ENCODE measurements at regions not wholly inside any gene's neighbourhood (a gene's known extent, or its start where the extent isn't known, plus 50 kb on each side); places are given as distances from the start of the nearest gene placed in this dataset.

GRCh38 chr3:194976874-194977273 lies 291.2 kb downstream of the FAM43A start:
- Histone ChIP-seq H3K27ac (ENCODE audit: low read depth, low read length) (no peak overlapping the region), H3K9ac (ENCODE audit: low read length) (no peak overlapping the region), H3K4me3 (ENCODE audit: low read depth in 1 of 2, low read length in 2 of 2) (no peak overlapping the region), H3K27me3 (ENCODE audit: control insufficient read depth in 1 of 2, insufficient read depth in 2 of 2, low read length in 2 of 2) (no peaks in the 10 kb centered on the region), H3K36me3 (ENCODE audit: insufficient read depth, low read length) (no peaks in the 10 kb centered on the region), H3K9me3 (ENCODE audit: low read length) (no peaks in the 10 kb centered on the region), H3K4me1 (ENCODE audit: insufficient read depth, low read length) (no peaks in the 10 kb centered on the region)

GRCh38 chr3:194977356-194977755 lies 291.7 kb downstream of the FAM43A start:
- Histone ChIP-seq H3K27ac (ENCODE audit: low read depth, low read length) (no peak overlapping the region), H3K27me3 (ENCODE audit: control insufficient read depth in 1 of 2, insufficient read depth in 2 of 2, low read length in 2 of 2) (no peaks in the 10 kb centered on the region), H3K9me3 (ENCODE audit: low read length) (no peaks in the 10 kb centered on the region), H3K36me3 (ENCODE audit: insufficient read depth, low read length) (no peaks in the 10 kb centered on the region), H3K4me3 (ENCODE audit: low read depth in 1 of 2, low read length in 2 of 2) (no peak overlapping the region), H3K4me1 (ENCODE audit: insufficient read depth, low read length) (no peaks in the 10 kb centered on the region), H3K9ac (ENCODE audit: low read length) (no peak overlapping the region)

DNA sequence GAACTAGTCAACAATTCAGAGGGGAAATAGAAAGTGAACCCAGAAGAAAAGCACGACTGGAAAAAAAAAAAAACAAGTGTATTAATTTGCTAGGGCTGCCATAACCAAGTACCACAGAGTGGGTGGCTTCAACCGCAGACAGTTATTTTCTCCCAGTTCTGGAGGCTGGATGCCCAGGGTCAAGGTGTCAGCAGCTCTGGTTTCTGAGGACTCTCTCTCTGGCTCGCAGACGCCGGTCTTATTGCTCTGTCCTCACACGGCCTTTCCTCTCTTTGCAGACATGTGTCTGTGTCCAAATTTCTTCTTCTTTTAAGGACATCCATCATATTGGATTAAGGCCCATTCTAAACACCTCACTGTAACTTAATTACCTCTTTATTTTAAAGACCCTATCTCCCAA lies 291.8 kb downstream of the XXYLT1 start:
- Histone ChIP-seq H3K36me3 (ENCODE audit: insufficient read depth, low read length) (no peaks in the 10 kb centered on the region), H3K27ac (ENCODE audit: low read depth, low read length) (no peak overlapping the region), H3K4me1 (ENCODE audit: insufficient read depth, low read length) (no peaks in the 10 kb centered on the region), H3K27me3 (ENCODE audit: control insufficient read depth in 1 of 2, insufficient read depth in 2 of 2, low read length in 2 of 2) (no peaks in the 10 kb centered on the region), H3K9me3 (ENCODE audit: low read length) (no peaks in the 10 kb centered on the region), H3K4me3 (ENCODE audit: low read depth in 1 of 2, low read length in 2 of 2) (no peak overlapping the region), H3K9ac (ENCODE audit: low read length) (no peak overlapping the region)

- no peaks in the 10 kb centered on the region for H3K36me3 ChIP-seq (ENCODE audit: insufficient read depth, low read length)
- no peaks in the 10 kb centered on the region for H3K9me3 ChIP-seq (ENCODE audit: low read length)
- no peaks in the 10 kb centered on the region for H3K27me3 ChIP-seq (ENCODE audit: control insufficient read depth in 1 of 2, insufficient read depth in 2 of 2, low read length in 2 of 2)
- no peak overlapping the region for H3K4me3 ChIP-seq (ENCODE audit: low read depth in 1 of 2, low read length in 2 of 2)
- H3K9ac ChIP-seq (ENCODE audit: low read length): no peak overlapping the region
- peaks cover 10% of the 10 kb centered on the region for H3K4me1 ChIP-seq (ENCODE audit: insufficient read depth, low read length)
- H3K27ac ChIP-seq (ENCODE audit: low read depth, low read length): no peak overlapping the region
Measured at GRCh38 chr3:194982472-194982871, 288.5 kb downstream of the XXYLT1 start.

- H3K27ac ChIP-seq (ENCODE audit: low read depth, low read length): no peak overlapping the region
- no peaks in the 10 kb centered on the region for H3K9me3 ChIP-seq (ENCODE audit: low read length)
- H3K27me3 ChIP-seq (ENCODE audit: control insufficient read depth in 1 of 2, insufficient read depth in 2 of 2, low read length in 2 of 2): no peaks in the 10 kb centered on the region
- no peaks in the 10 kb centered on the region for H3K36me3 ChIP-seq (ENCODE audit: insufficient read depth, low read length)
- H3K4me3 ChIP-seq (ENCODE audit: low read depth in 1 of 2, low read length in 2 of 2): no peak overlapping the region
- no peak overlapping the region for H3K9ac ChIP-seq (ENCODE audit: low read length)
- peaks cover 10% of the 10 kb centered on the region for H3K4me1 ChIP-seq (ENCODE audit: insufficient read depth, low read length)
Measured at GRCh38 chr3:194983121-194983520, 287.8 kb downstream of the XXYLT1 start.

GRCh38 chr3:194983620-194984019 lies 287.3 kb downstream of the XXYLT1 start:
- Histone ChIP-seq H3K9ac (ENCODE audit: low read length) (no peak overlapping the region), H3K4me1 (ENCODE audit: insufficient read depth, low read length) (peaks cover 10% of the 10 kb centered on the region), H3K27ac (ENCODE audit: low read depth, low read length) (no peak overlapping the region), H3K36me3 (ENCODE audit: insufficient read depth, low read length) (no peaks in the 10 kb centered on the region), H3K4me3 (ENCODE audit: low read depth in 1 of 2, low read length in 2 of 2) (no peak overlapping the region), H3K9me3 (ENCODE audit: low read length) (no peaks in the 10 kb centered on the region), H3K27me3 (ENCODE audit: control insufficient read depth in 1 of 2, insufficient read depth in 2 of 2, low read length in 2 of 2) (no peaks in the 10 kb centered on the region)

- H3K36me3 ChIP-seq (ENCODE audit: insufficient read depth, low read length): no peaks in the 10 kb centered on the region
- no peaks in the 10 kb centered on the region for H3K27me3 ChIP-seq (ENCODE audit: control insufficient read depth in 1 of 2, insufficient read depth in 2 of 2, low read length in 2 of 2)
- H3K4me3 ChIP-seq (ENCODE audit: low read depth in 1 of 2, low read length in 2 of 2): no peak overlapping the region
- H3K9me3 ChIP-seq (ENCODE audit: low read length): no peaks in the 10 kb centered on the region
- no peak overlapping the region for H3K9ac ChIP-seq (ENCODE audit: low read length)
- no peak overlapping the region for H3K27ac ChIP-seq (ENCODE audit: low read depth, low read length)
- peaks cover 10% of the 10 kb centered on the region for H3K4me1 ChIP-seq (ENCODE audit: insufficient read depth, low read length)
Measured at GRCh38 chr3:194984066-194984465, 286.9 kb downstream of the XXYLT1 start.

GRCh38 chr3:194984622-194985021 lies 286.3 kb downstream of the XXYLT1 start:
- peaks cover 10% of the 10 kb centered on the region for H3K4me1 ChIP-seq (ENCODE audit: insufficient read depth, low read length)
- no peaks in the 10 kb centered on the region for H3K9me3 ChIP-seq (ENCODE audit: low read length)
- H3K4me3 ChIP-seq (ENCODE audit: low read depth in 1 of 2, low read length in 2 of 2): peak overlapping the region; percentile 25 to 54
- H3K36me3 ChIP-seq (ENCODE audit: insufficient read depth, low read length): no peaks in the 10 kb centered on the region
- no peaks in the 10 kb centered on the region for H3K27me3 ChIP-seq (ENCODE audit: control insufficient read depth in 1 of 2, insufficient read depth in 2 of 2, low read length in 2 of 2)
- H3K27ac ChIP-seq (ENCODE audit: low read depth, low read length): no peak overlapping the region
- H3K9ac ChIP-seq (ENCODE audit: low read length): no peak overlapping the region

GRCh38 chr3:194985031-194985578 lies 285.9 kb downstream of the XXYLT1 start:
- no peak overlapping the region for H3K9ac ChIP-seq (ENCODE audit: low read length)
- peaks cover 10% of the 10 kb centered on the region for H3K4me1 ChIP-seq (ENCODE audit: insufficient read depth, low read length)
- H3K9me3 ChIP-seq (ENCODE audit: low read length): no peaks in the 10 kb centered on the region
- H3K27ac ChIP-seq (ENCODE audit: low read depth, low read length): no peak overlapping the region
- no peaks in the 10 kb centered on the region for H3K36me3 ChIP-seq (ENCODE audit: insufficient read depth, low read length)
- no peaks in the 10 kb centered on the region for H3K27me3 ChIP-seq (ENCODE audit: control insufficient read depth in 1 of 2, insufficient read depth in 2 of 2, low read length in 2 of 2)
- H3K4me3 ChIP-seq (ENCODE audit: low read depth in 1 of 2, low read length in 2 of 2): peak overlapping the region; percentile 25 to 54

- no peaks in the 10 kb centered on the region for H3K9me3 ChIP-seq (ENCODE audit: low read length)
- no peak overlapping the region for H3K9ac ChIP-seq (ENCODE audit: low read length)
- H3K27ac ChIP-seq (ENCODE audit: low read depth, low read length): no peak overlapping the region
- no peaks in the 10 kb centered on the region for H3K27me3 ChIP-seq (ENCODE audit: control insufficient read depth in 1 of 2, insufficient read depth in 2 of 2, low read length in 2 of 2)
- no peak overlapping the region for H3K4me3 ChIP-seq (ENCODE audit: low read depth in 1 of 2, low read length in 2 of 2)
- peaks cover 10% of the 10 kb centered on the region for H3K4me1 ChIP-seq (ENCODE audit: insufficient read depth, low read length)
- H3K36me3 ChIP-seq (ENCODE audit: insufficient read depth, low read length): no peaks in the 10 kb centered on the region
Measured at GRCh38 chr3:194986208-194987043, 284.5 kb downstream of the XXYLT1 start.

DNA sequence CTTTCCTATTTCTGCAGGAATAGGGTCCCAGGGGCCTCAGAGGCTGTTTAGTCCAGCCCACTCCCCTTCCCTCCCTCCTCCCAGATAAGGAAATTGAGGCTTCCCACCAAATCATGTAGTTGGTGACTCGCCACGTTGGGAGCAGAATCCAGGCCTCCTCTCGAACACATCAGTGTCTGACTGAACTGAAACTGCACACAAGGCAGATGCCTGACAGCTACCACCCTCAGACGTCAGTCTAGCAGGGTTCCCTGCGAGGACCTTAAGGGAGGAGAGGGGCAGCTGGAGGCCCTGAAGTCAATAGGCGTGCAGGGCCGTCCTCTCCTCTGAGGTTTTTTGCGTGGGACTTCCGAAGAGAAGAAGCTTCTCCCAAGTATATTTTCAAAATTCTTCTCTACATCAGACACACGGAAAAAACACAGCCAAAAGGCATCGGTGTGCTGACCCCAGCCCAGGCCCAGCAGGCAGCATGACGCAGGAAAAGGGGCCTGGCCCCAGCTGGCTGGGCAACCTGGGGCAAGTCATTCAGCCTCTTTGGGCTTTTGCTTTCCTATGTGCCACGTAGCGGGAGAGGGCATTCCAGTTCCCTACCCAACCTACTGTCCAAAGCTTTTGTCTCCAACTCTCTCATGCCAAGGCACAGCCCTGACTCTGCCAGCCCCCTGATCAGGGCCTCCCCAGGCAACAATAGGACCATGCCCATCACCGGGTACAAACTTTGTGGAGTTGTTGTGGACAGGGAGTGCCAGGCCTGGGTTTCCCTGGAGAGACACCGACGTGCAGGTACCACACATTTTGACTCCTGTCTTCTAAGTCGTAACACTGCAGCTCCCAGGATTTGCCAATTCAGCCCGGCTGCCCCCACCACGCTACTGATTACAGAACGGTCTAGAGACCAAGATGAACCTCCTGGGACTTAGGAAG lies 283.1 kb downstream of the XXYLT1 start:
- Histone ChIP-seq H3K4me3 (ENCODE audit: low read depth in 1 of 2, low read length in 2 of 2) (no peak overlapping the region), H3K9me3 (ENCODE audit: low read length) (no peaks in the 10 kb centered on the region), H3K4me1 (ENCODE audit: insufficient read depth, low read length) (peaks cover 10% of the 10 kb centered on the region), H3K27ac (ENCODE audit: low read depth, low read length) (no peak overlapping the region), H3K9ac (ENCODE audit: low read length) (no peak overlapping the region), H3K27me3 (ENCODE audit: control insufficient read depth in 1 of 2, insufficient read depth in 2 of 2, low read length in 2 of 2) (no peaks in the 10 kb centered on the region), H3K36me3 (ENCODE audit: insufficient read depth, low read length) (no peaks in the 10 kb centered on the region)

Data from muscle layer of colon (tissue), 2 donors.